ENCODE measurements at regions not wholly inside any gene's neighbourhood (a gene's known extent, or its start where the extent isn't known, plus 50 kb on each side); places are given as distances from the start of the nearest gene placed in this dataset.

- TF ChIP-seq EP300 (IDR thresholded peaks at IDR 0.05), result no peak
- no peak for TF ChIP-seq POLR2A (IDR thresholded peaks at IDR 0.05)
- no peak for TF ChIP-seq CTCF (IDR thresholded peaks at IDR 0.05)
- DNase-seq, result no peak
- intact Hi-C loops (cut with DNase I), result no loop called here
- H3K27me3 ChIP-seq, result no peaks in the 10 kb centered on the region
- H3K36me3 ChIP-seq, result no peaks in the 10 kb centered on the region
- no peaks in the 10 kb centered on the region for H3K9me3 ChIP-seq
- no peak overlapping the region for H3K27ac ChIP-seq
- WGBS, 3 donors, result 67 to 70% (median 67%) methylated on average over 5 of the region's 5 CpGs
- H3K4me1 ChIP-seq (ENCODE audit: insufficient read depth), result no peaks in the 10 kb centered on the region
- no peak overlapping the region for H3K4me3 ChIP-seq
Observed at GRCh38 chr1:8267307-8267706, 50.6 kb upstream of the SLC45A1 start.

GRCh38 chr1:8266436-8267165 lies 51.3 kb upstream of the SLC45A1 start:
- 58 to 63% (median 60%) methylated on average over 8 of the region's 8 CpGs for WGBS, 3 donors
- H3K9me3 ChIP-seq, result no peaks in the 10 kb centered on the region
- H3K4me3 ChIP-seq, result no peak overlapping the region
- no peak overlapping the region for H3K27ac ChIP-seq
- no peaks in the 10 kb centered on the region for H3K27me3 ChIP-seq
- no peaks in the 10 kb centered on the region for H3K36me3 ChIP-seq
- intact Hi-C loops (cut with DNase I), result no loop called here
- TF ChIP-seq POLR2A (IDR thresholded peaks at IDR 0.05), result no peak
- TF ChIP-seq EP300 (IDR thresholded peaks at IDR 0.05), result no peak
- no peak for TF ChIP-seq CTCF (IDR thresholded peaks at IDR 0.05)
- no peaks in the 10 kb centered on the region for H3K4me1 ChIP-seq (ENCODE audit: insufficient read depth)
- DNase-seq, result no peak

GRCh38 chr1:8263791-8264190 lies 54.1 kb upstream of the SLC45A1 start:
- intact Hi-C loops (cut with DNase I), result no loop called here
- Histone ChIP-seq H3K4me1 (ENCODE audit: insufficient read depth) (peaks cover 3% of the 10 kb centered on the region), H3K27me3 (no peaks in the 10 kb centered on the region), H3K27ac (no peak overlapping the region), H3K4me3 (no peak overlapping the region), H3K36me3 (no peaks in the 10 kb centered on the region), H3K9me3 (no peaks in the 10 kb centered on the region)
- 87 to 91% (median 91%) methylated on average over 4 of the region's 4 CpGs for WGBS, 3 donors
- TF ChIP-seq POLR2A (IDR thresholded peaks at IDR 0.05) (no peak), CTCF (IDR thresholded peaks at IDR 0.05) (no peak), EP300 (IDR thresholded peaks at IDR 0.05) (no peak)
- no peak for DNase-seq

GRCh38 chr1:8261398-8261762 lies 56.5 kb upstream of the SLC45A1 start:
- Histone ChIP-seq H3K27me3 (no peaks in the 10 kb centered on the region), H3K4me3 (no peak overlapping the region), H3K36me3 (no peaks in the 10 kb centered on the region), H3K9me3 (no peaks in the 10 kb centered on the region), H3K4me1 (ENCODE audit: insufficient read depth) (peaks cover 3% of the 10 kb centered on the region), H3K27ac (no peak overlapping the region)
- intact Hi-C loops (cut with DNase I), result no loop called here
- 68 to 85% (median 84%) methylated on average over 1 of the region's 1 CpG for WGBS, 3 donors
- TF ChIP-seq POLR2A (IDR thresholded peaks at IDR 0.05) (no peak), EP300 (IDR thresholded peaks at IDR 0.05) (no peak)
- no peak for DNase-seq

GRCh38 chr1:8259498-8260290 lies 58.2 kb upstream of the SLC45A1 start:
- Histone ChIP-seq H3K4me3 (no peak overlapping the region), H3K9me3 (no peaks in the 10 kb centered on the region), H3K27me3 (no peaks in the 10 kb centered on the region), H3K27ac (no peak overlapping the region), H3K4me1 (ENCODE audit: insufficient read depth) (peaks cover 3% of the 10 kb centered on the region), H3K36me3 (no peaks in the 10 kb centered on the region)
- TF ChIP-seq EP300 (IDR thresholded peaks at IDR 0.05), result no peak
- TF ChIP-seq POLR2A (IDR thresholded peaks at IDR 0.05), result no peak
- no peak for TF ChIP-seq CTCF (IDR thresholded peaks at IDR 0.05)
- peak; percentile 39 to 62 (median 53) for DNase-seq
- WGBS, 3 donors, result 26 to 33% (median 27%) methylated on average over 13 of the region's 13 CpGs
- intact Hi-C loops (cut with DNase I), result no loop called here

All from ovary (tissue), 7 donors.